HG03442 (cell line): ENCODE measurements at regions not wholly inside any gene's neighbourhood (a gene's known extent, or its start where the extent isn't known, plus 50 kb on each side); places are given as distances from the start of the nearest gene placed in this dataset.

Experiments used
- ATAC-seq: cut with Tn5 transposase; IDR thresholded peaks from one replicate; pipeline ENCODE4 v1.9.1; 2021; ENCODE audit warnings: mild to moderate bottlenecking, moderate library complexity; ENCODE audit not compliant: unreplicated experiment

- ATAC-seq = no peak
Measured at GRCh38 chr13:31895691-31896090, 135.9 kb upstream of the FRY start.

- ATAC-seq = peak; percentile 63
Measured at GRCh38 chr13:31896427-31896826, 135.1 kb upstream of the FRY start.

- no peak for ATAC-seq
Measured at GRCh38 chr13:31898378-31899071, 133.0 kb upstream of the FRY start.

- ATAC-seq = no peak
Measured at GRCh38 chr13:31901985-31902384, 129.6 kb upstream of the FRY start.

- no peak for ATAC-seq
Measured at GRCh38 chr13:31903111-31903815, 128.3 kb upstream of the FRY start.

- ATAC-seq = no peak
Measured at GRCh38 chr13:31904941-31905824, 126.4 kb upstream of the FRY start.

GRCh38 chr13:31905961-31906360 is 125.6 kb upstream of the FRY start:
- ATAC-seq = no peak

- no peak for ATAC-seq
Measured at GRCh38 chr13:31908696-31909411, 122.7 kb upstream of the FRY start.

- no peak for ATAC-seq
Measured at GRCh38 chr13:31909864-31910551, 121.6 kb upstream of the FRY start.

GRCh38 chr13:31910633-31911032 is 120.9 kb upstream of the FRY start:
- ATAC-seq = no peak

GRCh38 chr13:31912647-31913401 is 118.8 kb upstream of the FRY start:
- ATAC-seq = no peak

GRCh38 chr13:31913459-31913858 is 118.1 kb upstream of the FRY start:
- no peak for ATAC-seq

GRCh38 chr13:31914843-31915242 is 116.7 kb upstream of the FRY start:
- no peak for ATAC-seq

GRCh38 chr13:31918707-31919106 is 112.9 kb upstream of the FRY start:
- no peak for ATAC-seq

- no peak for ATAC-seq
Measured at GRCh38 chr13:31919241-31919640, 112.3 kb upstream of the FRY start.

- no peak for ATAC-seq
Measured at GRCh38 chr13:31919971-31920726, 111.4 kb upstream of the FRY start.

GRCh38 chr13:31920727-31921100 is 110.9 kb upstream of the FRY start:
- no peak for ATAC-seq

GRCh38 chr13:31922724-31923123 is 108.8 kb upstream of the FRY start:
- ATAC-seq = no peak

GRCh38 chr13:31923134-31923763 is 108.3 kb upstream of the FRY start:
- no peak for ATAC-seq
